ENCODE measurements at regions not wholly inside any gene's neighbourhood (a gene's known extent, or its start where the extent isn't known, plus 50 kb on each side); places are given as distances from the start of the nearest gene placed in this dataset.

- Histone ChIP-seq H3K79me2 (ENCODE audit: insufficient read depth, low read length) (no peaks in the 10 kb centered on the region), H4K20me1 (ENCODE audit: insufficient read depth, low read length) (no peaks in the 10 kb centered on the region), H3K27me3 (ENCODE audit: insufficient read depth, low read length, poor library complexity) (no peaks in the 10 kb centered on the region), H3K27ac (ENCODE audit: low read length) (no peak overlapping the region), H2AFZ (ENCODE audit: low read depth, low read length) (no peak overlapping the region), H3K4me3 (ENCODE audit: low read depth in 1 of 2, low read length in 2 of 2) (no peak overlapping the region), H3K4me2 (ENCODE audit: insufficient read depth, low read length) (no peak overlapping the region), H3K9ac (ENCODE audit: low read depth, low read length) (no peak overlapping the region), H3K4me1 (ENCODE audit: insufficient read depth, low read length) (no peaks in the 10 kb centered on the region), H3K36me3 (ENCODE audit: insufficient read depth, low read length) (no peaks in the 10 kb centered on the region), H3K9me3 (ENCODE audit: insufficient read depth, low read length, severe bottlenecking) (no peaks in the 10 kb centered on the region)
- no peak for TF ChIP-seq EZH2 (IDR thresholded peaks at IDR 0.05; ENCODE audit: borderline replicate concordance, low read depth, low read length, severe bottlenecking)
- TF ChIP-seq, protein P1, sequence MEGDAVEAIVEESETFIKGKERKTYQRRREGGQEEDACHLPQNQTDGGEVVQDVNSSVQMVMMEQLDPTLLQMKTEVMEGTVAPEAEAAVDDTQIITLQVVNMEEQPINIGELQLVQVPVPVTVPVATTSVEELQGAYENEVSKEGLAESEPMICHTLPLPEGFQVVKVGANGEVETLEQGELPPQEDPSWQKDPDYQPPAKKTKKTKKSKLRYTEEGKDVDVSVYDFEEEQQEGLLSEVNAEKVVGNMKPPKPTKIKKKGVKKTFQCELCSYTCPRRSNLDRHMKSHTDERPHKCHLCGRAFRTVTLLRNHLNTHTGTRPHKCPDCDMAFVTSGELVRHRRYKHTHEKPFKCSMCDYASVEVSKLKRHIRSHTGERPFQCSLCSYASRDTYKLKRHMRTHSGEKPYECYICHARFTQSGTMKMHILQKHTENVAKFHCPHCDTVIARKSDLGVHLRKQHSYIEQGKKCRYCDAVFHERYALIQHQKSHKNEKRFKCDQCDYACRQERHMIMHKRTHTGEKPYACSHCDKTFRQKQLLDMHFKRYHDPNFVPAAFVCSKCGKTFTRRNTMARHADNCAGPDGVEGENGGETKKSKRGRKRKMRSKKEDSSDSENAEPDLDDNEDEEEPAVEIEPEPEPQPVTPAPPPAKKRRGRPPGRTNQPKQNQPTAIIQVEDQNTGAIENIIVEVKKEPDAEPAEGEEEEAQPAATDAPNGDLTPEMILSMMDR (IDR thresholded peaks at IDR 0.05; ENCODE audit: borderline replicate concordance, extremely low read depth, low read length, poor library complexity, severe bottlenecking) = no peak
- no peak for DNase-seq
- no peak for ATAC-seq (ENCODE audit: insufficient read depth, low read depth)
Observed at GRCh38 chr2:5925604-5926003, 233.4 kb downstream of the SOX11 start.

- H3K4me2 ChIP-seq (ENCODE audit: insufficient read depth, low read length) = no peak overlapping the region
Observed at GRCh38 chr2:5926871-5927512, 234.8 kb downstream of the SOX11 start.

DNA sequence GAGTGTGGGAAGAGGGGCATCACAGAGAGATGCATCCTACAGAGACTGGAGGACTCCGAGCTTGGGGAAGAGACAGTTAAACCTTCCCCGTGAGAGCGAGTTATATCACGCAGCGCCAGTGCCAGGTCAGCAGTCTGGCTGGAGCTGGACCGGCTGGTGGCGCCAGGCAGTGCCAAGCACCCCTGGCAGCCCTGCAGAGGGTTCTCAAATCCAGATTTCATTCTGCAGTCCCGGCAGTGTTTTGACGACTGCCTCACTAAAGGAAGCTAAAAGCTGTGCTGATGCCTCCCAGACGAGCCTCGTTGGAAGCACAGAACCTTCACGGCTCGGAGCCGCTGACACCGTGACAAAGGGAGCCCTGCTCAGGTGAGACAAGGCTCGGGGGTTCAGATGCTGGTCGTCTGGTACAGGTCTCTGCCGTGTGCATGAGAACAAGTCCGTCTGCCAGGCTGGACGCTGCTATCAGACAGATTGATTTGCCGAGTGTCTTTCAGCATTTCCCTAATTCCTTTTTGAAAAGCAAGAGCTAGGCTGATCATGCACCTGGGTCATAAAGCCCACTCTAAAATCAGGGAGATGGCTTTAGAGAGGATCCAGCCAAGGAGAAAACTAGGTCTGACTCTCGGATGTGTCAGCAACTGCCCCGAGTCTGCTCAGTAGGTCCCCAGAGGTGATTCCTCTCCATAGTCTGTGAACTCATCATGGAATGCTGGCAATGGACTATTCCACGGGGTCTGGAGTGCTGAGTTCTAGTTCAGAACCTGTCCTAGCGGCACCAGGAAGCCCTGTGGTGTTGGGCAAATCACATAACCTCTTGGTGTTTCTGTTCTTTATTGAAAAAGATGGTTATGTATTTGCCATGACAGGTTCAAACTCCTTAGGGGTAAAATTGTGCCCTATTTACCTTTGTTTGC lies 240.6 kb downstream of the SOX11 start:
- Histone ChIP-seq H2AFZ (ENCODE audit: low read depth, low read length) (no peak overlapping the region), H3K4me3 (ENCODE audit: low read depth in 1 of 2, low read length in 2 of 2) (no peak overlapping the region), H3K36me3 (ENCODE audit: insufficient read depth, low read length) (no peaks in the 10 kb centered on the region), H3K79me2 (ENCODE audit: insufficient read depth, low read length) (no peaks in the 10 kb centered on the region), H3K4me2 (ENCODE audit: insufficient read depth, low read length) (no peak overlapping the region), H3K27me3 (ENCODE audit: insufficient read depth, low read length, poor library complexity) (no peaks in the 10 kb centered on the region), H3K27ac (ENCODE audit: low read length) (no peak overlapping the region), H3K4me1 (ENCODE audit: insufficient read depth, low read length) (no peaks in the 10 kb centered on the region), H3K9ac (ENCODE audit: low read depth, low read length) (no peak overlapping the region), H3K9me3 (ENCODE audit: insufficient read depth, low read length, severe bottlenecking) (no peaks in the 10 kb centered on the region), H4K20me1 (ENCODE audit: insufficient read depth, low read length) (no peaks in the 10 kb centered on the region)
- DNase-seq (no peak), ATAC-seq (ENCODE audit: insufficient read depth, low read depth) (no peak)
- TF ChIP-seq EZH2 (IDR thresholded peaks at IDR 0.05; ENCODE audit: borderline replicate concordance, low read depth, low read length, severe bottlenecking) = no peak
- TF ChIP-seq, protein P1 (IDR thresholded peaks at IDR 0.05; ENCODE audit: borderline replicate concordance, extremely low read depth, low read length, poor library complexity, severe bottlenecking) = no peak

More at GRCh38 chr2:5926871-5927512, 234.8 kb downstream of the SOX11 start:
- H3K9me3 ChIP-seq (ENCODE audit: insufficient read depth, low read length, severe bottlenecking) = no peaks in the 10 kb centered on the region
- H2AFZ ChIP-seq (ENCODE audit: low read depth, low read length) = no peak overlapping the region
- no peak overlapping the region for H3K9ac ChIP-seq (ENCODE audit: low read depth, low read length)
- H3K79me2 ChIP-seq (ENCODE audit: insufficient read depth, low read length) = no peaks in the 10 kb centered on the region
- H3K27me3 ChIP-seq (ENCODE audit: insufficient read depth, low read length, poor library complexity) = no peaks in the 10 kb centered on the region
- TF ChIP-seq, protein P1 (IDR thresholded peaks at IDR 0.05; ENCODE audit: borderline replicate concordance, extremely low read depth, low read length, poor library complexity, severe bottlenecking) = no peak
- TF ChIP-seq EZH2 (IDR thresholded peaks at IDR 0.05; ENCODE audit: borderline replicate concordance, low read depth, low read length, severe bottlenecking) = no peak
- no peaks in the 10 kb centered on the region for H3K36me3 ChIP-seq (ENCODE audit: insufficient read depth, low read length)
- H3K27ac ChIP-seq (ENCODE audit: low read length) = no peak overlapping the region
- no peak overlapping the region for H3K4me3 ChIP-seq (ENCODE audit: low read depth in 1 of 2, low read length in 2 of 2)
- H3K4me1 ChIP-seq (ENCODE audit: insufficient read depth, low read length) = no peaks in the 10 kb centered on the region
- no peak for DNase-seq
- ATAC-seq (ENCODE audit: insufficient read depth, low read depth) = no peak
- no peaks in the 10 kb centered on the region for H4K20me1 ChIP-seq (ENCODE audit: insufficient read depth, low read length)
